ENCODE measurements at regions not wholly inside any gene's neighbourhood (a gene's known extent, or its start where the extent isn't known, plus 50 kb on each side); places are given as distances from the start of the nearest gene placed in this dataset.

- FAIRE-seq, result no peak
Observed at GRCh38 chr15:35663956-35664355, 118.0 kb upstream of the DPH6 start.

- FAIRE-seq, result no peak
Observed at GRCh38 chr15:35665896-35666536, 120.1 kb upstream of the DPH6 start.

GRCh38 chr15:35667908-35668307, 121.9 kb upstream of the DPH6 start:
- no peak for FAIRE-seq

- FAIRE-seq, result no peak
Observed at GRCh38 chr15:35669021-35669420, 123.1 kb upstream of the DPH6 start.

GRCh38 chr15:35669432-35670045, 123.6 kb upstream of the DPH6 start:
- FAIRE-seq, result no peak

GRCh38 chr15:35671197-35671596, 125.2 kb upstream of the DPH6 start:
- no peak for FAIRE-seq

GRCh38 chr15:35671981-35672380, 126.0 kb upstream of the DPH6 start:
- no peak for FAIRE-seq

GRCh38 chr15:35673093-35673684, 127.2 kb upstream of the DPH6 start:
- FAIRE-seq, result no peak

- no peak for FAIRE-seq
Observed at GRCh38 chr15:35674873-35675781, 129.2 kb upstream of the DPH6 start.

- no peak for FAIRE-seq
Observed at GRCh38 chr15:35678774-35679173, 132.8 kb upstream of the DPH6 start.

- FAIRE-seq, result no peak
Observed at GRCh38 chr15:35679186-35679585, 133.2 kb upstream of the DPH6 start.

- no peak for FAIRE-seq
Observed at GRCh38 chr15:35680951-35681350, 135.0 kb upstream of the DPH6 start.

GRCh38 chr15:35686347-35686746, 140.4 kb upstream of the DPH6 start:
- FAIRE-seq, result no peak

- no peak for FAIRE-seq
Observed at GRCh38 chr15:35689266-35689665, 143.3 kb upstream of the DPH6 start.

GRCh38 chr15:35690089-35690488, 144.1 kb upstream of the DPH6 start:
- FAIRE-seq, result no peak

- no peak for FAIRE-seq
Observed at GRCh38 chr15:35690698-35691116, 144.7 kb upstream of the DPH6 start.

- FAIRE-seq, result no peak
Observed at GRCh38 chr15:35691173-35691761, 145.3 kb upstream of the DPH6 start.

- FAIRE-seq, result no peak
Observed at GRCh38 chr15:35691891-35692867, 146.2 kb upstream of the DPH6 start.

GRCh38 chr15:35693286-35693685, 147.3 kb upstream of the DPH6 start:
- FAIRE-seq, result no peak

- FAIRE-seq, result no peak
Observed at GRCh38 chr15:35693886-35694285, 147.9 kb upstream of the DPH6 start.

- FAIRE-seq, result no peak
Observed at GRCh38 chr15:35695003-35695402, 149.0 kb upstream of the DPH6 start.

GRCh38 chr15:35696767-35697231, 150.8 kb upstream of the DPH6 start:
- no peak for FAIRE-seq

All from A204.1 (cell line).